H1 (cell line): ENCODE measurements at regions not wholly inside any gene's neighbourhood (a gene's known extent, or its start where the extent isn't known, plus 50 kb on each side); places are given as distances from the start of the nearest gene placed in this dataset.

ENCODE experiments used
- CTBP2 ChIP-seq: IDR thresholded peaks from 2 replicates; pipeline ENCODE4 v1.7.0; 2011; ENCODE audit warnings: borderline replicate concordance, mild to moderate bottlenecking, moderate library complexity, mixed read lengths, low read length; ENCODE audit not compliant: insufficient read depth, insufficient read length
- GTF2F1 ChIP-seq: IDR thresholded peaks from 2 replicates; pipeline ENCODE4 v1.6.1; 2012; ENCODE audit warnings: low read depth, low read length, improper control_type of control experiment, borderline replicate concordance
- TF ChIP-seq, protein P1 (sequence below), 3 experiments: IDR thresholded peaks; 1 replicate in 2 of 3; 2 replicates in 1 of 3; pipeline versions ENCODE4 v1.5.1 to v1.6.1; 2011; ENCODE audit warnings: low read length in 3 of 3, mild to moderate bottlenecking in 3 of 3, inconsistent platforms in 2 of 3, low read depth in 1 of 3, moderate library complexity in 1 of 3; ENCODE audit not compliant: insufficient read depth in 1 of 3; ENCODE audit errors: control extremely low read depth in 1 of 3
- TF ChIP-seq, protein P2 (sequence below): IDR thresholded peaks from 2 replicates; pipeline ENCODE4 v1.6.1; 2012; ENCODE audit warnings: low read length, inconsistent platforms

DNA sequence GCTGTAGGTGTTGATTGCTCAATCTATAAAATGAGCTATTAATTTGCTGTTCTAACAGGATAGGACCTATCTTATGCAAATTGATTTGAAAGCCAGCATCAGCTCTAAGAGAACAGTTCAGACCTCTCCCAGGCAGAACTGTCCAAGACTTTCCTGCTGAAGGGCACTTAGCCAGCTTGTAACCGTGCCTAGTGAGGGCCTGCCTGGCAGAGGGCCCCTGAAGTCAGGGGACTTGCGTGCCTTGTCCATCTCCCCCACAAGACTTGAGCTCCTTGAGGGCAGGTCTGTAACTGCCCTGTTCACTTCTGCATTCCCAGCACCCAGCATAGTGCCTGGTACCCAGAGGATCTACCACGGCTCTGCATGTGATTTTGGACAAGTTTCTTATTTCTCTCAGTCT, 293.4 kb downstream of the CDK5RAP2 start (continued):
- TF ChIP-seq, protein P1, sequence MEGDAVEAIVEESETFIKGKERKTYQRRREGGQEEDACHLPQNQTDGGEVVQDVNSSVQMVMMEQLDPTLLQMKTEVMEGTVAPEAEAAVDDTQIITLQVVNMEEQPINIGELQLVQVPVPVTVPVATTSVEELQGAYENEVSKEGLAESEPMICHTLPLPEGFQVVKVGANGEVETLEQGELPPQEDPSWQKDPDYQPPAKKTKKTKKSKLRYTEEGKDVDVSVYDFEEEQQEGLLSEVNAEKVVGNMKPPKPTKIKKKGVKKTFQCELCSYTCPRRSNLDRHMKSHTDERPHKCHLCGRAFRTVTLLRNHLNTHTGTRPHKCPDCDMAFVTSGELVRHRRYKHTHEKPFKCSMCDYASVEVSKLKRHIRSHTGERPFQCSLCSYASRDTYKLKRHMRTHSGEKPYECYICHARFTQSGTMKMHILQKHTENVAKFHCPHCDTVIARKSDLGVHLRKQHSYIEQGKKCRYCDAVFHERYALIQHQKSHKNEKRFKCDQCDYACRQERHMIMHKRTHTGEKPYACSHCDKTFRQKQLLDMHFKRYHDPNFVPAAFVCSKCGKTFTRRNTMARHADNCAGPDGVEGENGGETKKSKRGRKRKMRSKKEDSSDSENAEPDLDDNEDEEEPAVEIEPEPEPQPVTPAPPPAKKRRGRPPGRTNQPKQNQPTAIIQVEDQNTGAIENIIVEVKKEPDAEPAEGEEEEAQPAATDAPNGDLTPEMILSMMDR (IDR thresholded peaks at IDR 0.05; ENCODE audit: control extremely low read depth in 1 of 3, insufficient read depth in 1 of 3, low read depth in 1 of 3, low read length in 3 of 3): no peak
- TF ChIP-seq, protein P2, sequence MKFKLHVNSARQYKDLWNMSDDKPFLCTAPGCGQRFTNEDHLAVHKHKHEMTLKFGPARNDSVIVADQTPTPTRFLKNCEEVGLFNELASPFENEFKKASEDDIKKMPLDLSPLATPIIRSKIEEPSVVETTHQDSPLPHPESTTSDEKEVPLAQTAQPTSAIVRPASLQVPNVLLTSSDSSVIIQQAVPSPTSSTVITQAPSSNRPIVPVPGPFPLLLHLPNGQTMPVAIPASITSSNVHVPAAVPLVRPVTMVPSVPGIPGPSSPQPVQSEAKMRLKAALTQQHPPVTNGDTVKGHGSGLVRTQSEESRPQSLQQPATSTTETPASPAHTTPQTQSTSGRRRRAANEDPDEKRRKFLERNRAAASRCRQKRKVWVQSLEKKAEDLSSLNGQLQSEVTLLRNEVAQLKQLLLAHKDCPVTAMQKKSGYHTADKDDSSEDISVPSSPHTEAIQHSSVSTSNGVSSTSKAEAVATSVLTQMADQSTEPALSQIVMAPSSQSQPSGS: no peak
- no peak for TF ChIP-seq CTBP2
- no peak for TF ChIP-seq GTF2F1
